DND-41 (cell line): ENCODE measurements at regions not wholly inside any gene's neighbourhood (a gene's known extent, or its start where the extent isn't known, plus 50 kb on each side); places are given as distances from the start of the nearest gene placed in this dataset.

Experiments used
- ATAC-seq: fragments of 200-7000 bp; cut with Tn5 transposase; 3 replicates; pipeline ENCODE4 v1.9.1; 2021; ENCODE audit warnings: low read depth; ENCODE audit not compliant: insufficient read depth
- DNase-seq: peaks from one replicate; pipeline ENCODE4 v3.0.0-alpha.2; 2020
- H2AFZ ChIP-seq: 2 replicates; pipeline ENCODE4 v1.6.0; 2012; ENCODE audit warnings: low read depth, low read length
- H3K27ac ChIP-seq: 2 replicates; pipeline ENCODE4 v1.5.1; 2012; ENCODE audit warnings: low read length, inconsistent platforms
- H3K27me3 ChIP-seq: fragments of 200-600 bp; sonication (generic); 2 replicates; pipeline ENCODE4 v1.6.0; 2012; ENCODE audit warnings: low read length, mild to moderate bottlenecking, inconsistent platforms; ENCODE audit not compliant: insufficient read depth, poor library complexity
- H3K36me3 ChIP-seq: 2 replicates; pipeline ENCODE4 v1.5.1; 2012; ENCODE audit warnings: low read length, inconsistent platforms; ENCODE audit not compliant: insufficient read depth
- H3K4me1 ChIP-seq: 2 replicates; pipeline ENCODE4 v1.5.1; 2012; ENCODE audit warnings: mild to moderate bottlenecking, low read length; ENCODE audit not compliant: insufficient read depth
- H3K4me2 ChIP-seq: 2 replicates; pipeline ENCODE4 v1.6.0; 2012; ENCODE audit warnings: mild to moderate bottlenecking, moderate library complexity, low read length, inconsistent platforms; ENCODE audit not compliant: insufficient read depth
- H3K4me3 ChIP-seq, 2 experiments: fragments of 200-600 bp in 1 of 2; shearing (Covaris generic) in 1 of 2; 2 replicates each; pipeline ENCODE4 v1.5.1; 2012 to 2016; ENCODE audit warnings: inconsistent platforms in 2 of 2, low read length in 2 of 2, mild to moderate bottlenecking in 2 of 2, low read depth in 1 of 2, moderate library complexity in 1 of 2
- H3K79me2 ChIP-seq: 2 replicates; pipeline ENCODE4 v1.6.0; 2012; ENCODE audit warnings: low read length, inconsistent platforms; ENCODE audit not compliant: insufficient read depth
- H3K9ac ChIP-seq: 2 replicates; pipeline ENCODE4 v1.6.0; 2012; ENCODE audit warnings: low read depth, mild to moderate bottlenecking, inconsistent platforms, low read length, moderate library complexity
- H3K9me3 ChIP-seq: 2 replicates; pipeline ENCODE4 v1.5.1; 2012; ENCODE audit warnings: low read length, moderate library complexity, mild to moderate bottlenecking, inconsistent platforms; ENCODE audit not compliant: insufficient read depth, severe bottlenecking
- H4K20me1 ChIP-seq: 2 replicates; pipeline ENCODE4 v1.6.0; 2012; ENCODE audit warnings: low read length; ENCODE audit not compliant: insufficient read depth
- EZH2 ChIP-seq: IDR thresholded peaks from 3 replicates; pipeline ENCODE4 v1.6.1; 2012; ENCODE audit warnings: borderline replicate concordance, low read depth, mild to moderate bottlenecking, moderate library complexity, low read length, inconsistent platforms; ENCODE audit not compliant: severe bottlenecking
- TF ChIP-seq, protein P1 (sequence below): IDR thresholded peaks from 2 replicates; pipeline ENCODE4 v1.5.1; 2012; ENCODE audit warnings: borderline replicate concordance, low read length, moderate library complexity, mild to moderate bottlenecking; ENCODE audit not compliant: poor library complexity, severe bottlenecking; ENCODE audit errors: extremely low read depth

DNA sequence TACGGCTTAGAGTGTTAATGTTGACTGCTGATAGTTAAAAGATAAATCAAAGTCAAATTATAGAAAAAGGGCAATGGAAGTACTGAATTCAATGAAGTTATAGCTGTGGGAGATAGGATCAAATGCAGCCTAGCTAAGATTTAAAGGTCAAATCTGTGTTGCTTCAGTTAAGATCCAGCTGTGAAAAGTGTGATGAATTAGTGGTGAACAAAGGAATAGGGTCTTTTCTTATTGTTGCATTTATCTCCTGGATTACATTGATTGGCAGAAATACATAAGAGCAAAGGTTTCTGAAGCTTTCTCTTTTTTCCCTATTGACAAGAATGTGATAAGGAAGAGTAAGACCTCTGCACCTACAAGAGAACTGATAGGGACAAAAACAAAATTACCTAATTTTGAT is 1234.6 kb upstream of the ADGRL2 start:
- H3K36me3 ChIP-seq, result no peaks in the 10 kb centered on the region
- H3K79me2 ChIP-seq, result no peaks in the 10 kb centered on the region
- H3K27ac ChIP-seq, result no peak overlapping the region
- DNase-seq, result no peak
- H3K27me3 ChIP-seq, result no peaks in the 10 kb centered on the region
- H3K4me3 ChIP-seq, result no peak overlapping the region
- H3K9ac ChIP-seq, result no peak overlapping the region
- H3K4me2 ChIP-seq, result no peak overlapping the region
- TF ChIP-seq, protein P1, sequence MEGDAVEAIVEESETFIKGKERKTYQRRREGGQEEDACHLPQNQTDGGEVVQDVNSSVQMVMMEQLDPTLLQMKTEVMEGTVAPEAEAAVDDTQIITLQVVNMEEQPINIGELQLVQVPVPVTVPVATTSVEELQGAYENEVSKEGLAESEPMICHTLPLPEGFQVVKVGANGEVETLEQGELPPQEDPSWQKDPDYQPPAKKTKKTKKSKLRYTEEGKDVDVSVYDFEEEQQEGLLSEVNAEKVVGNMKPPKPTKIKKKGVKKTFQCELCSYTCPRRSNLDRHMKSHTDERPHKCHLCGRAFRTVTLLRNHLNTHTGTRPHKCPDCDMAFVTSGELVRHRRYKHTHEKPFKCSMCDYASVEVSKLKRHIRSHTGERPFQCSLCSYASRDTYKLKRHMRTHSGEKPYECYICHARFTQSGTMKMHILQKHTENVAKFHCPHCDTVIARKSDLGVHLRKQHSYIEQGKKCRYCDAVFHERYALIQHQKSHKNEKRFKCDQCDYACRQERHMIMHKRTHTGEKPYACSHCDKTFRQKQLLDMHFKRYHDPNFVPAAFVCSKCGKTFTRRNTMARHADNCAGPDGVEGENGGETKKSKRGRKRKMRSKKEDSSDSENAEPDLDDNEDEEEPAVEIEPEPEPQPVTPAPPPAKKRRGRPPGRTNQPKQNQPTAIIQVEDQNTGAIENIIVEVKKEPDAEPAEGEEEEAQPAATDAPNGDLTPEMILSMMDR, result no peak
- TF ChIP-seq EZH2, result no peak
- no peak for ATAC-seq
- no peaks in the 10 kb centered on the region for H3K9me3 ChIP-seq
- H4K20me1 ChIP-seq, result no peaks in the 10 kb centered on the region
- H2AFZ ChIP-seq, result no peak overlapping the region
- no peaks in the 10 kb centered on the region for H3K4me1 ChIP-seq

DNA sequence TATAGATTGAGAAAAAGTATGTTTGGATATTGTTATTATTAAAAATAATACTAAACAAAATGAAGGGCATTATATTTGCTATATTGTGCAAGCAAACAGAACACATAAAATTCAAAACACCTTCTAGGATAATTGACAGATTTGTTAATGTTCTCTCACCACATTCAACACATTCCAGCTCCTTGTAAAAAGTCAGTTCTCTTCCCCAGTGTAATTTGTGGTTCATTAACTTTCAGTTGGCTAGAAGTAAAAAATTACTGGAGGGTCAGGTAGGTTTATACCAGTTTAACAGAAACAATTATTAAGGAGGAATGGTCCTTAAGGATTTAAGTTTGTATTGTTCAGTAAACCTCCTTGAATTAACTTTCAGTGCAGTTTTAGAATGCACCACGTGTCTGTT is 1235.3 kb upstream of the ADGRL2 start:
- TF ChIP-seq, protein P1, result no peak
- TF ChIP-seq EZH2, result no peak
- no peak overlapping the region for H3K4me2 ChIP-seq
- H3K36me3 ChIP-seq, result no peaks in the 10 kb centered on the region
- no peak for ATAC-seq
- H3K79me2 ChIP-seq, result no peaks in the 10 kb centered on the region
- H3K4me1 ChIP-seq, result no peaks in the 10 kb centered on the region
- no peak overlapping the region for H3K4me3 ChIP-seq
- H3K9ac ChIP-seq, result no peak overlapping the region
- no peaks in the 10 kb centered on the region for H3K27me3 ChIP-seq
- no peak for DNase-seq
- H2AFZ ChIP-seq, result no peak overlapping the region
- no peaks in the 10 kb centered on the region for H4K20me1 ChIP-seq
- no peak overlapping the region for H3K27ac ChIP-seq
- no peaks in the 10 kb centered on the region for H3K9me3 ChIP-seq

DNA sequence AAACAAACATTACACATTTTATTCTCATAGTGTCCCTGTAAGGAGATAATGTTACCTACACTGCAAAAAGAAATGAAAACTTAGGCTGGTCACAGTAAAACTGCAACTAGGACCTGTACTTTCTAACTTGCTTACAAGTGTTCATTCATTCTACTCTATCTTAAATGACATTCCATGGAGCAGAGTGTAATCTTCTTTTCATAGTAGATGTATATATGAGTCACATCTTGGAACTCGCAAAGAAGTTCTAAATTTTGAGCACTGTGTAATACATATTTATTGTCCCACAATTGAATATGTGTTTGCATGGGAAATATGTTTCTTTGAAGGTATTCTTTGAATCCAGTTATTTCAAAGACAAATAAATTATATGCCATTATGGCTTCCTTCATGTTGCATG is 1258.5 kb upstream of the ADGRL2 start:
- Histone ChIP-seq H3K4me3 (no peak overlapping the region), H3K79me2 (no peaks in the 10 kb centered on the region), H3K9me3 (no peaks in the 10 kb centered on the region), H4K20me1 (no peaks in the 10 kb centered on the region), H3K4me1 (no peaks in the 10 kb centered on the region), H3K9ac (no peak overlapping the region), H3K36me3 (no peaks in the 10 kb centered on the region), H2AFZ (no peak overlapping the region), H3K27ac (no peak overlapping the region), H3K4me2 (no peak overlapping the region), H3K27me3 (no peaks in the 10 kb centered on the region)
- DNase-seq (no peak), ATAC-seq (no peak)
- TF ChIP-seq EZH2, result no peak
- TF ChIP-seq, protein P1, result no peak

DNA sequence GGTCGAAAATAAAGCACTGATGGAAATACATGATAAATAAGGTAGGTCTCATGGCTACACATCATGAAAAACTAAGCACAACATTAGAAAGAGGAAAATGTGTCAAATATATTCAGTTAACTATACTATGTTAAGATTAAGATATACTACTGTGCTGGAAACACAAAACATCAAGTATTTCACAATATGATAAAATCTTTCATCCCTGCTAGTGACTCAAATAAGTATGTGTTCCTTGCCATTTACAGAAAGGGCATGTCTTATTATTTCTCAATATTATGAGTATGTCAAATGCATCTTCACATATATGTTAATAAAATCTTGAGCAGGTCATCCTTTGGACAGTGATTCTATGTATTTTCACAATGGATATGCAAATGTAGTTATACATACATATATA is 1260.1 kb upstream of the ADGRL2 start:
- ATAC-seq (no peak), DNase-seq (no peak)
- Histone ChIP-seq H3K4me1 (no peaks in the 10 kb centered on the region), H3K27me3 (no peaks in the 10 kb centered on the region), H3K36me3 (no peaks in the 10 kb centered on the region), H2AFZ (no peak overlapping the region), H3K9me3 (no peaks in the 10 kb centered on the region), H3K4me2 (no peak overlapping the region), H3K27ac (no peak overlapping the region), H3K9ac (no peak overlapping the region), H3K79me2 (no peaks in the 10 kb centered on the region), H3K4me3 (no peak overlapping the region), H4K20me1 (no peaks in the 10 kb centered on the region)
- TF ChIP-seq, protein P1, result no peak
- no peak for TF ChIP-seq EZH2
